GM18508 (cell line): ENCODE measurements at regions not wholly inside any gene's neighbourhood (a gene's known extent, or its start where the extent isn't known, plus 50 kb on each side); places are given as distances from the start of the nearest gene placed in this dataset.

Experiments used
- ATAC-seq: cut with Tn5 transposase; IDR thresholded peaks from one replicate; pipeline ENCODE4 v1.9.1; 2021; ENCODE audit warnings: moderate number of reproducible peaks; ENCODE audit not compliant: insufficient read depth, unreplicated experiment

GRCh38 chr5:124259017-124259416 is 487.4 kb downstream of the ZNF608 start:
- no peak for ATAC-seq

GRCh38 chr5:124257048-124257447 is 489.4 kb downstream of the ZNF608 start:
- ATAC-seq = no peak

GRCh38 chr5:124253203-124253810 is 493.1 kb downstream of the ZNF608 start:
- no peak for ATAC-seq

GRCh38 chr5:124252747-124253146 is 493.7 kb downstream of the ZNF608 start:
- no peak for ATAC-seq

GRCh38 chr5:124252191-124252638 is 494.2 kb downstream of the ZNF608 start:
- no peak for ATAC-seq

- no peak for ATAC-seq
These were observed 501.2 kb downstream of the ZNF608 start for GRCh38 chr5:124245276-124245675.

- ATAC-seq = no peak
These were observed 505.7 kb downstream of the ZNF608 start for GRCh38 chr5:124240732-124241131.

GRCh38 chr5:124239572-124239971 is 506.9 kb downstream of the ZNF608 start:
- no peak for ATAC-seq

GRCh38 chr5:124238350-124238749 is 508.1 kb downstream of the ZNF608 start:
- no peak for ATAC-seq

- ATAC-seq = no peak
These were observed 509.2 kb downstream of the ZNF608 start for GRCh38 chr5:124237206-124237695.

GRCh38 chr5:124236361-124237205 is 509.9 kb downstream of the ZNF608 start:
- no peak for ATAC-seq

- no peak for ATAC-seq
These were observed 510.9 kb downstream of the ZNF608 start for GRCh38 chr5:124235576-124235975.

GRCh38 chr5:124234770-124235562 is 511.5 kb downstream of the ZNF608 start:
- ATAC-seq = no peak

- no peak for ATAC-seq
These were observed 512.2 kb downstream of the ZNF608 start for GRCh38 chr5:124234022-124234769.

GRCh38 chr5:124232515-124232914 is 513.9 kb downstream of the ZNF608 start:
- no peak for ATAC-seq

- no peak for ATAC-seq
These were observed 514.6 kb downstream of the ZNF608 start for GRCh38 chr5:124231802-124232201.

GRCh38 chr5:124231230-124231629 is 515.2 kb downstream of the ZNF608 start:
- ATAC-seq = no peak

- no peak for ATAC-seq
These were observed 516.0 kb downstream of the ZNF608 start for GRCh38 chr5:124230456-124230855.

GRCh38 chr5:124229352-124229751 is 517.1 kb downstream of the ZNF608 start:
- no peak for ATAC-seq

- ATAC-seq = no peak
These were observed 518.5 kb downstream of the ZNF608 start for GRCh38 chr5:124227914-124228313.
